Neural cell (in vitro differentiated cells): ENCODE measurements at regions not wholly inside any gene's neighbourhood (a gene's known extent, or its start where the extent isn't known, plus 50 kb on each side); places are given as distances from the start of the nearest gene placed in this dataset.

Experiments used
- H2AFZ ChIP-seq: fragments of 200-600, 300-800 bp; sonication (generic), shearing (Covaris generic); 2 replicates; pipeline ENCODE4 v1.6.0; 2014; ENCODE audit warnings: low read depth, mild to moderate bottlenecking, antibody characterized with exemption, low read length, moderate library complexity
- H3F3A ChIP-seq: fragments of 200-600 bp; shearing (Covaris generic); 2 replicates; pipeline ENCODE4 v1.6.1; 2016; ENCODE audit warnings: mild to moderate bottlenecking, moderate library complexity, mixed read lengths, antibody characterized with exemption, low read length; ENCODE audit not compliant: insufficient read depth, poor library complexity, severe bottlenecking
- H3K27ac ChIP-seq: fragments of 200-600, 300-800 bp; sonication (generic), shearing (Covaris generic); 2 replicates; pipeline ENCODE4 v1.5.1; 2014; ENCODE audit warnings: mild to moderate bottlenecking, low read length, moderate library complexity
- H3K27me3 ChIP-seq: fragments of 300-800, 200-600 bp; sonication (generic), shearing (Covaris generic); 2 replicates; pipeline ENCODE4 v1.6.0; 2014; ENCODE audit warnings: mild to moderate bottlenecking, low read depth, low read length, moderate library complexity; ENCODE audit not compliant: insufficient read depth
- H3K36me3 ChIP-seq: fragments of 300-800, 200-600 bp; sonication (generic), shearing (Covaris generic); 2 replicates; pipeline ENCODE4 v1.5.1; 2014; ENCODE audit warnings: mild to moderate bottlenecking, antibody characterized with exemption, low read length, moderate library complexity; ENCODE audit not compliant: insufficient read depth
- H3K4me2 ChIP-seq: fragments of 300-800, 200-600 bp; sonication (generic), shearing (Covaris generic); 2 replicates; pipeline ENCODE4 v1.6.0; 2014; ENCODE audit warnings: mild to moderate bottlenecking, low read length
- H3K4me3 ChIP-seq: fragments of 300-800, 200-600 bp; sonication (generic), shearing (Covaris generic); 2 replicates; pipeline ENCODE4 v1.5.1; 2014; ENCODE audit warnings: mild to moderate bottlenecking, low read length, moderate library complexity
- H3K79me2 ChIP-seq: fragments of 200-600 bp; shearing (Covaris generic); replicated peaks from 2 replicates; pipeline ENCODE4 v1.6.0; 2014; ENCODE audit warnings: mild to moderate bottlenecking, low read length, moderate library complexity; ENCODE audit not compliant: insufficient read depth
- H3K9ac ChIP-seq: fragments of 300-800, 200-600 bp; sonication (generic), shearing (Covaris generic); 2 replicates; pipeline ENCODE4 v1.6.1; 2016; ENCODE audit warnings: mild to moderate bottlenecking, low read length, mixed read lengths
- H3K9me2 ChIP-seq: fragments of 200-600 bp; shearing (Covaris generic); 2 replicates; pipeline ENCODE4 v1.6.1; 2016; ENCODE audit warnings: mild to moderate bottlenecking, low read length, mixed read lengths; ENCODE audit not compliant: insufficient read depth
- H3K9me3 ChIP-seq: fragments of 200-600, 300-800 bp; sonication (generic), shearing (Covaris generic); 2 replicates; pipeline ENCODE4 v1.6.1; 2016; ENCODE audit warnings: mild to moderate bottlenecking, mixed run types, low read length, moderate library complexity, mixed read lengths
- H4K20me1 ChIP-seq: fragments of 200-600 bp; shearing (Covaris generic); 2 replicates; pipeline ENCODE4 v1.6.1; 2016; ENCODE audit warnings: mild to moderate bottlenecking, mixed run types; ENCODE audit not compliant: insufficient read depth
- EP300 ChIP-seq: fragments of 450-650 bp; conservative IDR thresholded peaks from 2 replicates; pipeline ENCODE4 v1.6.1; 2014; ENCODE audit warnings: antibody characterized with exemption, mild to moderate bottlenecking, moderate library complexity; ENCODE audit not compliant: poor library complexity, severe bottlenecking
- EZH2 ChIP-seq: fragments of 200-600, 300-800 bp; shearing (Covaris generic), sonication (generic); IDR thresholded peaks from 2 replicates; pipeline ENCODE4 v1.6.1; 2014; ENCODE audit warnings: antibody characterized with exemption, low read length, borderline replicate concordance, mild to moderate bottlenecking; ENCODE audit not compliant: insufficient read depth, poor library complexity, severe bottlenecking
- MXI1 ChIP-seq: fragments of 450-650 bp; conservative IDR thresholded peaks from 2 replicates; pipeline ENCODE4 v1.6.1; 2014; ENCODE audit warnings: antibody characterized with exemption, mild to moderate bottlenecking; ENCODE audit not compliant: poor library complexity, severe bottlenecking
- POLR2AphosphoS5 ChIP-seq: IDR thresholded peaks from 2 replicates; pipeline ENCODE4 v1.6.1; 2012
- RAD21 ChIP-seq: fragments of 450-650 bp; conservative IDR thresholded peaks from 2 replicates; pipeline ENCODE4 v1.6.1; 2014; ENCODE audit warnings: antibody characterized with exemption, mild to moderate bottlenecking, moderate library complexity
- SMC3 ChIP-seq: fragments of 450-650 bp; conservative IDR thresholded peaks from 2 replicates; pipeline ENCODE4 v1.6.1; 2014; ENCODE audit warnings: antibody characterized with exemption, mild to moderate bottlenecking, moderate library complexity; ENCODE audit not compliant: poor library complexity
- TAF1 ChIP-seq: IDR thresholded peaks from 2 replicates; pipeline ENCODE4 v1.6.1; 2012; ENCODE audit warnings: low read depth
- TF ChIP-seq, protein P1 (sequence below): fragments of 450-650 bp; IDR thresholded peaks from 2 replicates; pipeline ENCODE4 v1.5.1; 2014; ENCODE audit warnings: antibody characterized with exemption, mild to moderate bottlenecking, moderate library complexity; ENCODE audit not compliant: poor library complexity, severe bottlenecking
- TF ChIP-seq, protein P2 (sequence below): IDR thresholded peaks from 2 replicates; pipeline ENCODE4 v1.6.1; 2012; ENCODE audit warnings: borderline replicate concordance

GRCh38 chr6:71672876-71673275 lies 213.5 kb upstream of the RIMS1 start:
- Histone ChIP-seq H3K9me2 (no peaks in the 10 kb centered on the region), H2AFZ (no peak overlapping the region), H3K27ac (no peak overlapping the region), H3K9ac (no peak overlapping the region), H3K27me3 (no peaks in the 10 kb centered on the region), H3F3A (no peaks in the 10 kb centered on the region), H4K20me1 (no peaks in the 10 kb centered on the region), H3K79me2 (no peaks in the 10 kb centered on the region), H3K4me3 (no peak overlapping the region), H3K36me3 (no peaks in the 10 kb centered on the region), H3K9me3 (no peaks in the 10 kb centered on the region), H3K4me2 (no peak overlapping the region)
- TF ChIP-seq, protein P1, sequence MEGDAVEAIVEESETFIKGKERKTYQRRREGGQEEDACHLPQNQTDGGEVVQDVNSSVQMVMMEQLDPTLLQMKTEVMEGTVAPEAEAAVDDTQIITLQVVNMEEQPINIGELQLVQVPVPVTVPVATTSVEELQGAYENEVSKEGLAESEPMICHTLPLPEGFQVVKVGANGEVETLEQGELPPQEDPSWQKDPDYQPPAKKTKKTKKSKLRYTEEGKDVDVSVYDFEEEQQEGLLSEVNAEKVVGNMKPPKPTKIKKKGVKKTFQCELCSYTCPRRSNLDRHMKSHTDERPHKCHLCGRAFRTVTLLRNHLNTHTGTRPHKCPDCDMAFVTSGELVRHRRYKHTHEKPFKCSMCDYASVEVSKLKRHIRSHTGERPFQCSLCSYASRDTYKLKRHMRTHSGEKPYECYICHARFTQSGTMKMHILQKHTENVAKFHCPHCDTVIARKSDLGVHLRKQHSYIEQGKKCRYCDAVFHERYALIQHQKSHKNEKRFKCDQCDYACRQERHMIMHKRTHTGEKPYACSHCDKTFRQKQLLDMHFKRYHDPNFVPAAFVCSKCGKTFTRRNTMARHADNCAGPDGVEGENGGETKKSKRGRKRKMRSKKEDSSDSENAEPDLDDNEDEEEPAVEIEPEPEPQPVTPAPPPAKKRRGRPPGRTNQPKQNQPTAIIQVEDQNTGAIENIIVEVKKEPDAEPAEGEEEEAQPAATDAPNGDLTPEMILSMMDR = no peak
- no peak for TF ChIP-seq RAD21
- TF ChIP-seq POLR2AphosphoS5 = no peak
- TF ChIP-seq, protein P2, sequence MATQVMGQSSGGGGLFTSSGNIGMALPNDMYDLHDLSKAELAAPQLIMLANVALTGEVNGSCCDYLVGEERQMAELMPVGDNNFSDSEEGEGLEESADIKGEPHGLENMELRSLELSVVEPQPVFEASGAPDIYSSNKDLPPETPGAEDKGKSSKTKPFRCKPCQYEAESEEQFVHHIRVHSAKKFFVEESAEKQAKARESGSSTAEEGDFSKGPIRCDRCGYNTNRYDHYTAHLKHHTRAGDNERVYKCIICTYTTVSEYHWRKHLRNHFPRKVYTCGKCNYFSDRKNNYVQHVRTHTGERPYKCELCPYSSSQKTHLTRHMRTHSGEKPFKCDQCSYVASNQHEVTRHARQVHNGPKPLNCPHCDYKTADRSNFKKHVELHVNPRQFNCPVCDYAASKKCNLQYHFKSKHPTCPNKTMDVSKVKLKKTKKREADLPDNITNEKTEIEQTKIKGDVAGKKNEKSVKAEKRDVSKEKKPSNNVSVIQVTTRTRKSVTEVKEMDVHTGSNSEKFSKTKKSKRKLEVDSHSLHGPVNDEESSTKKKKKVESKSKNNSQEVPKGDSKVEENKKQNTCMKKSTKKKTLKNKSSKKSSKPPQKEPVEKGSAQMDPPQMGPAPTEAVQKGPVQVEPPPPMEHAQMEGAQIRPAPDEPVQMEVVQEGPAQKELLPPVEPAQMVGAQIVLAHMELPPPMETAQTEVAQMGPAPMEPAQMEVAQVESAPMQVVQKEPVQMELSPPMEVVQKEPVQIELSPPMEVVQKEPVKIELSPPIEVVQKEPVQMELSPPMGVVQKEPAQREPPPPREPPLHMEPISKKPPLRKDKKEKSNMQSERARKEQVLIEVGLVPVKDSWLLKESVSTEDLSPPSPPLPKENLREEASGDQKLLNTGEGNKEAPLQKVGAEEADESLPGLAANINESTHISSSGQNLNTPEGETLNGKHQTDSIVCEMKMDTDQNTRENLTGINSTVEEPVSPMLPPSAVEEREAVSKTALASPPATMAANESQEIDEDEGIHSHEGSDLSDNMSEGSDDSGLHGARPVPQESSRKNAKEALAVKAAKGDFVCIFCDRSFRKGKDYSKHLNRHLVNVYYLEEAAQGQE = no peak
- no peak for TF ChIP-seq MXI1
- no peak for TF ChIP-seq TAF1
- no peak for TF ChIP-seq SMC3
- TF ChIP-seq EZH2 = no peak
- no peak for TF ChIP-seq EP300

GRCh38 chr6:71675386-71675785 lies 211.0 kb upstream of the RIMS1 start:
- no peaks in the 10 kb centered on the region for H3F3A ChIP-seq
- no peaks in the 10 kb centered on the region for H3K79me2 ChIP-seq
- H2AFZ ChIP-seq = no peak overlapping the region
- H3K36me3 ChIP-seq = no peaks in the 10 kb centered on the region
- no peak overlapping the region for H3K4me3 ChIP-seq
- H3K27me3 ChIP-seq = no peaks in the 10 kb centered on the region
- no peaks in the 10 kb centered on the region for H3K9me3 ChIP-seq
- no peak overlapping the region for H3K4me2 ChIP-seq
- no peak for TF ChIP-seq POLR2AphosphoS5
- no peak for TF ChIP-seq SMC3
- no peak for TF ChIP-seq EZH2
- no peak for TF ChIP-seq EP300
- TF ChIP-seq MXI1 = no peak
- TF ChIP-seq, protein P2 = no peak
- TF ChIP-seq RAD21 = no peak
- TF ChIP-seq TAF1 = no peak
- TF ChIP-seq, protein P1 = no peak
- H3K9ac ChIP-seq = no peak overlapping the region
- H4K20me1 ChIP-seq = no peaks in the 10 kb centered on the region
- no peak overlapping the region for H3K27ac ChIP-seq
- H3K9me2 ChIP-seq = no peaks in the 10 kb centered on the region
